VCaP (cell line): ENCODE measurements at regions not wholly inside any gene's neighbourhood (a gene's known extent, or its start where the extent isn't known, plus 50 kb on each side); places are given as distances from the start of the nearest gene placed in this dataset.

Source experiments
- H3K27ac ChIP-seq: fragments of 450-650 bp; 2 replicates; pipeline ENCODE4 v1.5.1; 2017
- CTCF ChIP-seq: fragments of 450-650 bp; conservative IDR thresholded peaks from 2 replicates; pipeline ENCODE4 v1.5.1; 2017; ENCODE audit warnings: mild to moderate bottlenecking, moderate library complexity

GRCh38 chr6:133641104-133641503 is 247.8 kb upstream of the TCF21 start:
- H3K27ac ChIP-seq: no peak overlapping the region
- TF ChIP-seq CTCF: no peak

GRCh38 chr6:133644548-133644891 is 244.4 kb upstream of the TCF21 start:
- no peak for TF ChIP-seq CTCF

GRCh38 chr6:133644892-133645619 is 243.9 kb upstream of the TCF21 start:
- no peak overlapping the region for H3K27ac ChIP-seq

More at GRCh38 chr6:133644548-133644891, 244.4 kb upstream of the TCF21 start:
- H3K27ac ChIP-seq: no peak overlapping the region

GRCh38 chr6:133645966-133646740 is 242.8 kb upstream of the TCF21 start:
- H3K27ac ChIP-seq: no peak overlapping the region
- no peak for TF ChIP-seq CTCF

More at GRCh38 chr6:133644892-133645619, 243.9 kb upstream of the TCF21 start:
- TF ChIP-seq CTCF: no peak

- no peak for TF ChIP-seq CTCF
- H3K27ac ChIP-seq: no peak overlapping the region
Measured at GRCh38 chr6:133648581-133648980, 240.3 kb upstream of the TCF21 start.

- H3K27ac ChIP-seq: no peak overlapping the region
- no peak for TF ChIP-seq CTCF
Measured at GRCh38 chr6:133671376-133671775, 217.5 kb upstream of the TCF21 start.

GRCh38 chr6:133673056-133673455 is 215.9 kb upstream of the TCF21 start:
- no peak overlapping the region for H3K27ac ChIP-seq
- TF ChIP-seq CTCF: no peak
